DOHH2 (cell line): ENCODE measurements at regions not wholly inside any gene's neighbourhood (a gene's known extent, or its start where the extent isn't known, plus 50 kb on each side); places are given as distances from the start of the nearest gene placed in this dataset.

Experiments
- H3F3A ChIP-seq: fragments of 200-600 bp; sonication (generic), shearing (Covaris generic); 2 replicates; pipeline ENCODE4 v1.6.0; 2016; ENCODE audit warnings: antibody characterized with exemption, mild to moderate bottlenecking; ENCODE audit not compliant: control insufficient read depth, insufficient read depth
- H3K27ac ChIP-seq: fragments of 200-600 bp; sonication (generic); 2 replicates; pipeline ENCODE4 v1.5.1; 2014; ENCODE audit warnings: low read depth, mild to moderate bottlenecking, low read length, moderate library complexity
- H3K27me3 ChIP-seq: fragments of 200-600 bp; sonication (generic); 2 replicates; pipeline ENCODE4 v1.6.1; 2014; ENCODE audit warnings: mild to moderate bottlenecking, low read length, mixed read lengths; ENCODE audit not compliant: control insufficient read depth
- H3K36me3 ChIP-seq: fragments of 200-600 bp; sonication (generic); 2 replicates; pipeline ENCODE4 v1.6.1; 2014; ENCODE audit warnings: mild to moderate bottlenecking, low read length, moderate library complexity, mixed read lengths; ENCODE audit not compliant: control insufficient read depth
- H3K4me1 ChIP-seq: fragments of 200-600 bp; sonication (generic); 2 replicates; pipeline ENCODE4 v1.6.1; 2014; ENCODE audit warnings: mild to moderate bottlenecking, low read length, mixed read lengths; ENCODE audit not compliant: control insufficient read depth
- H3K4me2 ChIP-seq: fragments of 200-600 bp; sonication (generic); 2 replicates; pipeline ENCODE4 v1.6.0; 2014; ENCODE audit warnings: mild to moderate bottlenecking, low read length, moderate library complexity
- H3K4me3 ChIP-seq: fragments of 200-600 bp; sonication (generic); 2 replicates; pipeline ENCODE4 v1.5.1; 2014; ENCODE audit warnings: mild to moderate bottlenecking, low read length, mixed read lengths
- H3K79me2 ChIP-seq: fragments of 200-600 bp; sonication (generic); 2 replicates; pipeline ENCODE4 v1.6.1; 2014; ENCODE audit warnings: mild to moderate bottlenecking, low read length, mixed read lengths; ENCODE audit not compliant: control insufficient read depth
- H3K9me2 ChIP-seq: fragments of 200-600 bp; sonication (generic); replicated peaks from 2 replicates; pipeline ENCODE4 v1.6.1; 2014; ENCODE audit warnings: mild to moderate bottlenecking, low read length, mixed read lengths; ENCODE audit not compliant: control insufficient read depth
- H3K9me3 ChIP-seq: fragments of 200-600 bp; sonication (generic); 2 replicates; pipeline ENCODE4 v1.6.1; 2014; ENCODE audit warnings: antibody characterized with exemption, low read length, mixed read lengths; ENCODE audit not compliant: control insufficient read depth, insufficient read depth
- H4K20me1 ChIP-seq: fragments of 200-600 bp; sonication (generic); 2 replicates; pipeline ENCODE4 v1.6.0; 2014; ENCODE audit warnings: low read depth, mild to moderate bottlenecking, antibody characterized with exemption, low read length, moderate library complexity; ENCODE audit not compliant: control insufficient read depth, insufficient read depth
- EZH2phosphoT487 ChIP-seq: fragments of 200-600 bp; sonication (generic); IDR thresholded peaks from 2 replicates; pipeline ENCODE4 v1.6.1; 2017; ENCODE audit warnings: borderline replicate concordance, mild to moderate bottlenecking, antibody characterized with exemption, low read length, moderate library complexity, mixed read lengths
- TF ChIP-seq, protein P1 (sequence below): fragments of 200-600 bp; sonication (generic); IDR thresholded peaks from one replicate; pipeline ENCODE4 v1.5.1; 2014; ENCODE audit warnings: antibody characterized with exemption, mild to moderate bottlenecking, low read depth, low read length; ENCODE audit not compliant: poor library complexity, severe bottlenecking

- H3K4me1 ChIP-seq, result no peaks in the 10 kb centered on the region
- H3K4me3 ChIP-seq, result no peak overlapping the region
- no peak overlapping the region for H3K4me2 ChIP-seq
- no peaks in the 10 kb centered on the region for H3K79me2 ChIP-seq
- no peak overlapping the region for H3K27ac ChIP-seq
- no peaks in the 10 kb centered on the region for H3K9me3 ChIP-seq
- H3K9me2 ChIP-seq, result no peaks in the 10 kb centered on the region
- H3K27me3 ChIP-seq, result no peaks in the 10 kb centered on the region
- H3F3A ChIP-seq, result no peaks in the 10 kb centered on the region
- no peaks in the 10 kb centered on the region for H3K36me3 ChIP-seq
- no peaks in the 10 kb centered on the region for H4K20me1 ChIP-seq
- TF ChIP-seq EZH2phosphoT487, result no peak
- TF ChIP-seq, protein P1, sequence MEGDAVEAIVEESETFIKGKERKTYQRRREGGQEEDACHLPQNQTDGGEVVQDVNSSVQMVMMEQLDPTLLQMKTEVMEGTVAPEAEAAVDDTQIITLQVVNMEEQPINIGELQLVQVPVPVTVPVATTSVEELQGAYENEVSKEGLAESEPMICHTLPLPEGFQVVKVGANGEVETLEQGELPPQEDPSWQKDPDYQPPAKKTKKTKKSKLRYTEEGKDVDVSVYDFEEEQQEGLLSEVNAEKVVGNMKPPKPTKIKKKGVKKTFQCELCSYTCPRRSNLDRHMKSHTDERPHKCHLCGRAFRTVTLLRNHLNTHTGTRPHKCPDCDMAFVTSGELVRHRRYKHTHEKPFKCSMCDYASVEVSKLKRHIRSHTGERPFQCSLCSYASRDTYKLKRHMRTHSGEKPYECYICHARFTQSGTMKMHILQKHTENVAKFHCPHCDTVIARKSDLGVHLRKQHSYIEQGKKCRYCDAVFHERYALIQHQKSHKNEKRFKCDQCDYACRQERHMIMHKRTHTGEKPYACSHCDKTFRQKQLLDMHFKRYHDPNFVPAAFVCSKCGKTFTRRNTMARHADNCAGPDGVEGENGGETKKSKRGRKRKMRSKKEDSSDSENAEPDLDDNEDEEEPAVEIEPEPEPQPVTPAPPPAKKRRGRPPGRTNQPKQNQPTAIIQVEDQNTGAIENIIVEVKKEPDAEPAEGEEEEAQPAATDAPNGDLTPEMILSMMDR, result no peak
Observed at GRCh38 chr9:115681585-115681984, 472.0 kb upstream of the PAPPA start.

- H3K27me3 ChIP-seq, result no peaks in the 10 kb centered on the region
- TF ChIP-seq, protein P1, result no peak
- TF ChIP-seq EZH2phosphoT487, result no peak
- no peaks in the 10 kb centered on the region for H3K4me1 ChIP-seq
Observed at GRCh38 chr9:115686069-115686468, 467.5 kb upstream of the PAPPA start.

GRCh38 chr9:115687356-115687755, 466.2 kb upstream of the PAPPA start:
- Histone ChIP-seq H3K79me2 (no peaks in the 10 kb centered on the region), H4K20me1 (no peaks in the 10 kb centered on the region), H3K27me3 (no peaks in the 10 kb centered on the region), H3K36me3 (no peaks in the 10 kb centered on the region), H3K4me1 (no peaks in the 10 kb centered on the region), H3K4me3 (no peak overlapping the region), H3K27ac (no peak overlapping the region), H3F3A (no peaks in the 10 kb centered on the region), H3K9me3 (no peaks in the 10 kb centered on the region), H3K4me2 (no peak overlapping the region), H3K9me2 (no peaks in the 10 kb centered on the region)
- TF ChIP-seq, protein P1, result no peak
- TF ChIP-seq EZH2phosphoT487, result no peak

More at GRCh38 chr9:115686069-115686468, 467.5 kb upstream of the PAPPA start:
- Histone ChIP-seq H3K4me3 (no peak overlapping the region), H3K4me2 (no peak overlapping the region), H4K20me1 (no peaks in the 10 kb centered on the region), H3K9me3 (no peaks in the 10 kb centered on the region), H3K79me2 (no peaks in the 10 kb centered on the region), H3K9me2 (no peaks in the 10 kb centered on the region), H3K27ac (no peak overlapping the region), H3F3A (no peaks in the 10 kb centered on the region), H3K36me3 (no peaks in the 10 kb centered on the region)

DNA sequence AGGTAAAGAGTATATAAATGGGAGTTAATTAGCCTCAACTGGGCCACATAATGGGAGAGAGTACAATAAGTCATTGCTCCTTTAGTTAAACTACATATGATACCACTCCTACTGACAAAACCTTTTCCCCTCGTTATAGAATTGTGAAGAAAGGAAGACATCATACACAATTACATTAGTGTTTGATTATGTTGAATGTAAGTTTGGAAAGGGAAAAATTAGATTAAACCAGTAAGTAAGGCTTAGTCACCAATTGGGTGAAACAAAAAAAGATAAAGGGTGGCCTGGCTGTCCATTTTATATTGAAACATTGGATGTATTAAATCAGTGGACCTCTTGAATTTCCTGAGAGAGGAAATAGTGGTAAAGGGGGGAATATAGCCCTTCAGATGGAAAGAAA, 464.3 kb upstream of the PAPPA start:
- no peaks in the 10 kb centered on the region for H3K27me3 ChIP-seq
- H3K4me1 ChIP-seq, result no peaks in the 10 kb centered on the region
- TF ChIP-seq, protein P1, result no peak
- no peak for TF ChIP-seq EZH2phosphoT487
- H3K27ac ChIP-seq, result no peak overlapping the region
- H3F3A ChIP-seq, result no peaks in the 10 kb centered on the region
- no peaks in the 10 kb centered on the region for H3K9me2 ChIP-seq
- no peaks in the 10 kb centered on the region for H3K36me3 ChIP-seq
- no peaks in the 10 kb centered on the region for H4K20me1 ChIP-seq
- H3K9me3 ChIP-seq, result no peaks in the 10 kb centered on the region
- no peak overlapping the region for H3K4me2 ChIP-seq
- no peaks in the 10 kb centered on the region for H3K79me2 ChIP-seq
- no peak overlapping the region for H3K4me3 ChIP-seq
